ENCODE measurements at regions not wholly inside any gene's neighbourhood (a gene's known extent, or its start where the extent isn't known, plus 50 kb on each side); places are given as distances from the start of the nearest gene placed in this dataset.

DNA sequence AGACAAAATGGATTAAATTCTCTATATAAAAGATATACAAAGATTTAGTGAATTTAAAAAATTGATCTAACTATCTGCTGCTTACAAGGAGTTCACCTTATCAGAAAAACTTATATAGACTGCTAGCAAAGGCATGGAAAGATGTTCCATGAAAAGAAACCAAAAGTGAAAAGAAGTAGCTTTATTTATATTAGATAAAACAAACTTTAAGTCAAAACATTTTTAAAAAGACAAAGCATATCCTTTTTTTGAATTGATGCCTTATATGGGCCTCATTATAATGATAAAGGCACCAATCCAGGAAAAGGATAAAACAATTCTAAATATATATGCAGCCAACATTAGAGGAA is 334.2 kb downstream of the MEI4 start:
- H3K9me2 ChIP-seq (ENCODE audit: insufficient read depth) = no peaks in the 10 kb centered on the region
- ChIA-PET POLR2A (no interaction called here), CTCF (no interaction called here), RAD21 (ENCODE audit: low non-redundant PET in 1 of 2, low total read pairs in 2 of 2, uncharacterized antibody in 2 of 2, unreplicated experiment in 2 of 2) (interaction anchor here in 1 of 2 experiments (0.7 kb wide), 1 partner anchor 152 kb away, joined by 3 read pairs; no protein-coding TSS in a partner anchor)
- no peaks in the 10 kb centered on the region for H3K4me1 ChIP-seq (ENCODE audit: control insufficient read depth in 1 of 2, insufficient read depth in 2 of 2, low read length in 2 of 2)
- no peak overlapping the region for H3K27ac ChIP-seq (ENCODE audit: low read depth, low read length)
- DNase-seq (ENCODE audit: low read depth, low spot score) (no peak), ATAC-seq (no peak)
- TF ChIP-seq, protein P1, sequence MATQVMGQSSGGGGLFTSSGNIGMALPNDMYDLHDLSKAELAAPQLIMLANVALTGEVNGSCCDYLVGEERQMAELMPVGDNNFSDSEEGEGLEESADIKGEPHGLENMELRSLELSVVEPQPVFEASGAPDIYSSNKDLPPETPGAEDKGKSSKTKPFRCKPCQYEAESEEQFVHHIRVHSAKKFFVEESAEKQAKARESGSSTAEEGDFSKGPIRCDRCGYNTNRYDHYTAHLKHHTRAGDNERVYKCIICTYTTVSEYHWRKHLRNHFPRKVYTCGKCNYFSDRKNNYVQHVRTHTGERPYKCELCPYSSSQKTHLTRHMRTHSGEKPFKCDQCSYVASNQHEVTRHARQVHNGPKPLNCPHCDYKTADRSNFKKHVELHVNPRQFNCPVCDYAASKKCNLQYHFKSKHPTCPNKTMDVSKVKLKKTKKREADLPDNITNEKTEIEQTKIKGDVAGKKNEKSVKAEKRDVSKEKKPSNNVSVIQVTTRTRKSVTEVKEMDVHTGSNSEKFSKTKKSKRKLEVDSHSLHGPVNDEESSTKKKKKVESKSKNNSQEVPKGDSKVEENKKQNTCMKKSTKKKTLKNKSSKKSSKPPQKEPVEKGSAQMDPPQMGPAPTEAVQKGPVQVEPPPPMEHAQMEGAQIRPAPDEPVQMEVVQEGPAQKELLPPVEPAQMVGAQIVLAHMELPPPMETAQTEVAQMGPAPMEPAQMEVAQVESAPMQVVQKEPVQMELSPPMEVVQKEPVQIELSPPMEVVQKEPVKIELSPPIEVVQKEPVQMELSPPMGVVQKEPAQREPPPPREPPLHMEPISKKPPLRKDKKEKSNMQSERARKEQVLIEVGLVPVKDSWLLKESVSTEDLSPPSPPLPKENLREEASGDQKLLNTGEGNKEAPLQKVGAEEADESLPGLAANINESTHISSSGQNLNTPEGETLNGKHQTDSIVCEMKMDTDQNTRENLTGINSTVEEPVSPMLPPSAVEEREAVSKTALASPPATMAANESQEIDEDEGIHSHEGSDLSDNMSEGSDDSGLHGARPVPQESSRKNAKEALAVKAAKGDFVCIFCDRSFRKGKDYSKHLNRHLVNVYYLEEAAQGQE (IDR thresholded peaks at IDR 0.05; ENCODE audit: low read depth) = no peak
- TF ChIP-seq CBX3 (IDR thresholded peaks at IDR 0.05; ENCODE audit: low read depth) (no peak), EZH2phosphoT487 (IDR thresholded peaks at IDR 0.05; ENCODE audit: borderline replicate concordance) (no peak), FOSL1 (IDR thresholded peaks at IDR 0.05; ENCODE audit: low read depth) (no peak), EZH2 (IDR thresholded peaks at IDR 0.05) (no peak), EGR1 (IDR thresholded peaks at IDR 0.05; ENCODE audit: low read depth) (no peak), RAD21 (IDR thresholded peaks at IDR 0.05; ENCODE audit: low read depth) (no peak), ZFX (IDR thresholded peaks at IDR 0.05) (no peak), CEBPB (IDR thresholded peaks at IDR 0.05; ENCODE audit: low read depth) (no peak), TCF7L2 (IDR thresholded peaks at IDR 0.05; ENCODE audit: borderline replicate concordance, extremely low read depth, insufficient read depth, insufficient read length) (no peak), POLR2AphosphoS5 (IDR thresholded peaks at IDR 0.05; ENCODE audit: low read depth, low read length) (no peak)
- TF ChIP-seq, protein P2, sequence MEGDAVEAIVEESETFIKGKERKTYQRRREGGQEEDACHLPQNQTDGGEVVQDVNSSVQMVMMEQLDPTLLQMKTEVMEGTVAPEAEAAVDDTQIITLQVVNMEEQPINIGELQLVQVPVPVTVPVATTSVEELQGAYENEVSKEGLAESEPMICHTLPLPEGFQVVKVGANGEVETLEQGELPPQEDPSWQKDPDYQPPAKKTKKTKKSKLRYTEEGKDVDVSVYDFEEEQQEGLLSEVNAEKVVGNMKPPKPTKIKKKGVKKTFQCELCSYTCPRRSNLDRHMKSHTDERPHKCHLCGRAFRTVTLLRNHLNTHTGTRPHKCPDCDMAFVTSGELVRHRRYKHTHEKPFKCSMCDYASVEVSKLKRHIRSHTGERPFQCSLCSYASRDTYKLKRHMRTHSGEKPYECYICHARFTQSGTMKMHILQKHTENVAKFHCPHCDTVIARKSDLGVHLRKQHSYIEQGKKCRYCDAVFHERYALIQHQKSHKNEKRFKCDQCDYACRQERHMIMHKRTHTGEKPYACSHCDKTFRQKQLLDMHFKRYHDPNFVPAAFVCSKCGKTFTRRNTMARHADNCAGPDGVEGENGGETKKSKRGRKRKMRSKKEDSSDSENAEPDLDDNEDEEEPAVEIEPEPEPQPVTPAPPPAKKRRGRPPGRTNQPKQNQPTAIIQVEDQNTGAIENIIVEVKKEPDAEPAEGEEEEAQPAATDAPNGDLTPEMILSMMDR (IDR thresholded peaks at IDR 0.05 in 2 of 3, conservative IDR thresholded peaks at IDR 0.05 in 1 of 3; ENCODE audit: borderline replicate concordance in 1 of 3, insufficient read depth in 1 of 3, low read depth in 2 of 3, low read length in 2 of 3) = no peak
- TF ChIP-seq, protein P3, sequence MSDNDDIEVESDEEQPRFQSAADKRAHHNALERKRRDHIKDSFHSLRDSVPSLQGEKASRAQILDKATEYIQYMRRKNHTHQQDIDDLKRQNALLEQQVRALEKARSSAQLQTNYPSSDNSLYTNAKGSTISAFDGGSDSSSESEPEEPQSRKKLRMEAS (IDR thresholded peaks at IDR 0.05) = no peak
- H3K27me3 ChIP-seq (ENCODE audit: insufficient read depth, low read length) = no peaks in the 10 kb centered on the region
- BruUV-seq (replicated peaks) = no TSS peak
- no peaks in the 10 kb centered on the region for H3K79me2 ChIP-seq (ENCODE audit: insufficient read depth, low read length)
- no peaks in the 10 kb centered on the region for H4K20me1 ChIP-seq (ENCODE audit: insufficient read depth)
- H2AFZ ChIP-seq (ENCODE audit: low read depth, low read length, poor library complexity, severe bottlenecking) = no peak overlapping the region
- H3K4me2 ChIP-seq (ENCODE audit: low read length) = no peak overlapping the region
- H3K4me3 ChIP-seq (replicated peaks in 1 of 2; ENCODE audit: low read depth in 1 of 2, low read length in 2 of 2) = no peak overlapping the region
- H3K9me3 ChIP-seq (ENCODE audit: control insufficient read depth in 1 of 2, insufficient read depth in 1 of 2, low read depth in 1 of 2, low read length in 2 of 2) = no peaks in the 10 kb centered on the region
- intact Hi-C loops (cut with micrococcal nuclease) = no loop called here
- H3K9ac ChIP-seq (ENCODE audit: low read length) = no peak overlapping the region
- no peaks in the 10 kb centered on the region for H3K36me3 ChIP-seq (ENCODE audit: control insufficient read depth in 1 of 2, insufficient read depth in 2 of 2, low read length in 2 of 2)
